ENCODE measurements at regions not wholly inside any gene's neighbourhood (a gene's known extent, or its start where the extent isn't known, plus 50 kb on each side); places are given as distances from the start of the nearest gene placed in this dataset.

DNA sequence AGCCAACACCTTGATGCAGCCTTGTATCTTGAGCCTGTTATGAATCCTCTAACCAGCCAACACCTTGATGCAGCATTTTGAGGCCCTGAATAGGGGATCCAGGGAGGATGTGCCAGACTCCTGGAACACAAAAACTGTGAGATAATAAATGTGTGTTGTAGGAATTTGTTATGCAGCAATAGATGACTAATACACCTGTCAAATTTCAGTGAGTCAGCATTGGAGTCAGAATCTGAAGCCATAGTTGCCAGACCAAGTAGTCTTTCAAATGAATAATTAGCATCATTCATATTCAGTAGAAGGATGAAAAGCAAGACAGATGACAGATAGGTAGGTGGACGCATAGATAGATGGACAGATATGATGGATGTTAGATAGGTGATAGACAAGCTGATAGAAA, 942.5 kb upstream of the SLC39A10 start:
- no peak for TF ChIP-seq TAF1 (IDR thresholded peaks at IDR 0.05; ENCODE audit: low read depth)
- TF ChIP-seq CREB1 (IDR thresholded peaks at IDR 0.05; ENCODE audit: low read depth), result no peak
- no peak for TF ChIP-seq YY1 (IDR thresholded peaks at IDR 0.05; ENCODE audit: low read depth)
- TF ChIP-seq, protein P1, sequence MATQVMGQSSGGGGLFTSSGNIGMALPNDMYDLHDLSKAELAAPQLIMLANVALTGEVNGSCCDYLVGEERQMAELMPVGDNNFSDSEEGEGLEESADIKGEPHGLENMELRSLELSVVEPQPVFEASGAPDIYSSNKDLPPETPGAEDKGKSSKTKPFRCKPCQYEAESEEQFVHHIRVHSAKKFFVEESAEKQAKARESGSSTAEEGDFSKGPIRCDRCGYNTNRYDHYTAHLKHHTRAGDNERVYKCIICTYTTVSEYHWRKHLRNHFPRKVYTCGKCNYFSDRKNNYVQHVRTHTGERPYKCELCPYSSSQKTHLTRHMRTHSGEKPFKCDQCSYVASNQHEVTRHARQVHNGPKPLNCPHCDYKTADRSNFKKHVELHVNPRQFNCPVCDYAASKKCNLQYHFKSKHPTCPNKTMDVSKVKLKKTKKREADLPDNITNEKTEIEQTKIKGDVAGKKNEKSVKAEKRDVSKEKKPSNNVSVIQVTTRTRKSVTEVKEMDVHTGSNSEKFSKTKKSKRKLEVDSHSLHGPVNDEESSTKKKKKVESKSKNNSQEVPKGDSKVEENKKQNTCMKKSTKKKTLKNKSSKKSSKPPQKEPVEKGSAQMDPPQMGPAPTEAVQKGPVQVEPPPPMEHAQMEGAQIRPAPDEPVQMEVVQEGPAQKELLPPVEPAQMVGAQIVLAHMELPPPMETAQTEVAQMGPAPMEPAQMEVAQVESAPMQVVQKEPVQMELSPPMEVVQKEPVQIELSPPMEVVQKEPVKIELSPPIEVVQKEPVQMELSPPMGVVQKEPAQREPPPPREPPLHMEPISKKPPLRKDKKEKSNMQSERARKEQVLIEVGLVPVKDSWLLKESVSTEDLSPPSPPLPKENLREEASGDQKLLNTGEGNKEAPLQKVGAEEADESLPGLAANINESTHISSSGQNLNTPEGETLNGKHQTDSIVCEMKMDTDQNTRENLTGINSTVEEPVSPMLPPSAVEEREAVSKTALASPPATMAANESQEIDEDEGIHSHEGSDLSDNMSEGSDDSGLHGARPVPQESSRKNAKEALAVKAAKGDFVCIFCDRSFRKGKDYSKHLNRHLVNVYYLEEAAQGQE (IDR thresholded peaks at IDR 0.05; ENCODE audit: low read depth), result no peak
- TF ChIP-seq CEBPB (IDR thresholded peaks at IDR 0.05), result no peak
